ENCODE measurements at regions not wholly inside any gene's neighbourhood (a gene's known extent, or its start where the extent isn't known, plus 50 kb on each side); places are given as distances from the start of the nearest gene placed in this dataset.

- WGBS, 5 donors = 71 to 81% (median 80%) methylated on average over 15 of the region's 15 CpGs
- no peak for TF ChIP-seq EP300 (IDR thresholded peaks at IDR 0.05)
- TF ChIP-seq, protein P1, sequence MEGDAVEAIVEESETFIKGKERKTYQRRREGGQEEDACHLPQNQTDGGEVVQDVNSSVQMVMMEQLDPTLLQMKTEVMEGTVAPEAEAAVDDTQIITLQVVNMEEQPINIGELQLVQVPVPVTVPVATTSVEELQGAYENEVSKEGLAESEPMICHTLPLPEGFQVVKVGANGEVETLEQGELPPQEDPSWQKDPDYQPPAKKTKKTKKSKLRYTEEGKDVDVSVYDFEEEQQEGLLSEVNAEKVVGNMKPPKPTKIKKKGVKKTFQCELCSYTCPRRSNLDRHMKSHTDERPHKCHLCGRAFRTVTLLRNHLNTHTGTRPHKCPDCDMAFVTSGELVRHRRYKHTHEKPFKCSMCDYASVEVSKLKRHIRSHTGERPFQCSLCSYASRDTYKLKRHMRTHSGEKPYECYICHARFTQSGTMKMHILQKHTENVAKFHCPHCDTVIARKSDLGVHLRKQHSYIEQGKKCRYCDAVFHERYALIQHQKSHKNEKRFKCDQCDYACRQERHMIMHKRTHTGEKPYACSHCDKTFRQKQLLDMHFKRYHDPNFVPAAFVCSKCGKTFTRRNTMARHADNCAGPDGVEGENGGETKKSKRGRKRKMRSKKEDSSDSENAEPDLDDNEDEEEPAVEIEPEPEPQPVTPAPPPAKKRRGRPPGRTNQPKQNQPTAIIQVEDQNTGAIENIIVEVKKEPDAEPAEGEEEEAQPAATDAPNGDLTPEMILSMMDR (IDR thresholded peaks at IDR 0.05) = no peak
- no peak for TF ChIP-seq POLR2AphosphoS5 (IDR thresholded peaks at IDR 0.05)
- no peak for TF ChIP-seq POLR2A (IDR thresholded peaks at IDR 0.05)
- H3K4me3 ChIP-seq = no peak overlapping the region
- no peaks in the 10 kb centered on the region for H3K9me3 ChIP-seq
- no peaks in the 10 kb centered on the region for H3K36me3 ChIP-seq
- no peaks in the 10 kb centered on the region for H3K27me3 ChIP-seq
- DNase-seq = peak; percentile 9 to 22
- H3K4me1 ChIP-seq = peaks cover 29 to 66% (median 47%) of the 10 kb centered on the region in 4 donors
- intact Hi-C loops (cut with DNase I; ENCODE audit: low total_unique reads) = no loop called here
- peak overlapping the region; percentile 3 to 77 (median 73) for H3K27ac ChIP-seq
Observed at GRCh38 chr17:77353684-77354419, 213.1 kb downstream of the SEC14L1 start.

DNA sequence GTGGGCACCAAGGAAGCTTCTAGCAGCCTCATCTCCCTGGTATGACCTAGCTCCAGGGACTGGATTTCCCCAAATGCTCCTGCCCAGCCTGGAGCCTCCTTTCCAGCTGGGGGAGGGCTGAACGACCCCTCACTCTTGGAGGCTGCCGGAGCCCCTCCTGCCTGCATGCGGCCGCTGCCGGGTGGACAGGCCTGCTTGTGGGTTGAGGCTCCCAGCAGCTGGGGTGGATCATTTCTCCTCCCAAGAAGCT lies 213.6 kb downstream of the SEC14L1 start:
- H3K27me3 ChIP-seq = no peaks in the 10 kb centered on the region
- H3K4me1 ChIP-seq = peaks cover 29 to 71% (median 50%) of the 10 kb centered on the region in 4 donors
- no peaks in the 10 kb centered on the region for H3K36me3 ChIP-seq
- peak overlapping the region; percentile 3 to 77 (median 73) for H3K27ac ChIP-seq
- intact Hi-C loops (cut with DNase I; ENCODE audit: low total_unique reads) = no loop called here
- WGBS, 5 donors = 68 to 93% (median 74%) methylated on average over 2 to 5 of the region's 5 CpGs
- TF ChIP-seq, protein P1 (IDR thresholded peaks at IDR 0.05) = no peak
- TF ChIP-seq POLR2A (IDR thresholded peaks at IDR 0.05) (no peak), EP300 (IDR thresholded peaks at IDR 0.05) (no peak)
- no peak overlapping the region for H3K4me3 ChIP-seq
- DNase-seq = no peak
- no peaks in the 10 kb centered on the region for H3K9me3 ChIP-seq

DNA sequence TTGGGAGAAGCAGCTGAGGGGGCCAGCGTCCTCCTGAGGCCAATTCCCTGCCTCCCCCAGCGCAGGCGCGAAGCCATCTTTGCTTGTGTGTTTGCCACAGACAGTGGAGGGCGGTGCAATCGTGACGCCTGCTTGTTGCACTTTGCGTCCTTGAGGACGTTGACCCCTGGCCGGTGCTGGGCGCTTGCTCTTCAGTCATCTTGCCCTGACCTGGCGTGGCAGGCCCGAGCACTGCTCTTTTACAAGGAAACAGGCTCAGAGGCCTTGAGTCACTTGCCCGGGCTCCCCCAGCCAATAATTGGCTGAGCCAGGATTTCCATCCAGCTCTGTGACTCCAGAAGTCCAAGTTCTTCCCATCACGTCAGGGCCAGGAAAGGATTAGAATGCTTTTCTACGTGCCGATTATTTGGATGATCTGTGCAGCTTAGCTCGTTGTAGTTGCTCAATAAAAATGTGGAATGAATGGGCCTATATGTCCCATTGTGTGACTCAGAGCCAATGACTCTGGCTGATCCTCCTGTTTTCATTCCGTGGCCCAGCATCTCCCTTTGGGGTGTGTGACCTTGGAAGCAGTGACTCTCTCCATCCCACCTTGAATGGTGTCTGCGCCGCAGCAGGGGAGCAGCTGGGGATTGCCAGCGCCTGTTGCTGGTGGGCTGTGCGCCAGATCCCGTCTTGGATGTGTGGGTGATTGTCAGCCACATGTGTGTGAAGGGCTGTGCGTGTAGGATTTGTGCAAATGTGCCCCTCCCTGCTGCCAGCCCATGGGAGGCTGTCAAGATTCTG lies 214.1 kb downstream of the SEC14L1 start:
- H3K36me3 ChIP-seq = no peaks in the 10 kb centered on the region

GRCh38 chr17:77356109-77356689 lies 215.4 kb downstream of the SEC14L1 start:
- peak overlapping the region; percentile 45 to 77 (median 70) for H3K27ac ChIP-seq
- TF ChIP-seq POLR2A (IDR thresholded peaks at IDR 0.05) = no peak
- no peak overlapping the region for H3K4me3 ChIP-seq
- no peaks in the 10 kb centered on the region for H3K9me3 ChIP-seq
- DNase-seq = peak in 1 of 2 donors; percentile 24
- no peaks in the 10 kb centered on the region for H3K27me3 ChIP-seq
- no peaks in the 10 kb centered on the region for H3K36me3 ChIP-seq
- 59 to 68% (median 64%) methylated on average over 15 of the region's 15 CpGs for WGBS, 5 donors
- peaks cover 14 to 57% (median 37%) of the 10 kb centered on the region in 4 donors for H3K4me1 ChIP-seq
- intact Hi-C loops (cut with DNase I; ENCODE audit: low total_unique reads) = no loop called here

More for the DNA sequence above, 214.1 kb downstream of the SEC14L1 start:
- 63 to 77% (median 74%) methylated on average over 22 to 25 of the region's 25 CpGs for WGBS, 5 donors
- H3K27ac ChIP-seq = peak overlapping the region; percentile 36 to 77 (median 73)
- TF ChIP-seq POLR2AphosphoS5 (IDR thresholded peaks at IDR 0.05) = peak in 2 of 3 donors; percentile 8 to 55
- TF ChIP-seq, protein P1 (IDR thresholded peaks at IDR 0.05) = no peak
- intact Hi-C loops (cut with DNase I; ENCODE audit: low total_unique reads) = no loop called here
- no peaks in the 10 kb centered on the region for H3K9me3 ChIP-seq
- no peak overlapping the region for H3K4me3 ChIP-seq
- no peaks in the 10 kb centered on the region for H3K27me3 ChIP-seq
- DNase-seq = peak; percentile 51 to 87
- H3K4me1 ChIP-seq = peaks cover 28 to 70% (median 49%) of the 10 kb centered on the region in 4 donors

Measured in stomach (tissue), 8 donors.